GM10266 (cell line): ENCODE measurements at regions not wholly inside any gene's neighbourhood (a gene's known extent, or its start where the extent isn't known, plus 50 kb on each side); places are given as distances from the start of the nearest gene placed in this dataset.

Experiments
- DNase-seq: peaks from one replicate; pipeline ENCODE4 v3.0.0; 2012; ENCODE audit errors: extremely low spot score
- TF ChIP-seq, protein P1 (sequence below): IDR thresholded peaks from 2 replicates; pipeline ENCODE4 v1.5.1; 2012; ENCODE audit warnings: mild to moderate bottlenecking, low read depth; ENCODE audit not compliant: control insufficient read depth, insufficient read depth; ENCODE audit errors: missing control alignments

DNA sequence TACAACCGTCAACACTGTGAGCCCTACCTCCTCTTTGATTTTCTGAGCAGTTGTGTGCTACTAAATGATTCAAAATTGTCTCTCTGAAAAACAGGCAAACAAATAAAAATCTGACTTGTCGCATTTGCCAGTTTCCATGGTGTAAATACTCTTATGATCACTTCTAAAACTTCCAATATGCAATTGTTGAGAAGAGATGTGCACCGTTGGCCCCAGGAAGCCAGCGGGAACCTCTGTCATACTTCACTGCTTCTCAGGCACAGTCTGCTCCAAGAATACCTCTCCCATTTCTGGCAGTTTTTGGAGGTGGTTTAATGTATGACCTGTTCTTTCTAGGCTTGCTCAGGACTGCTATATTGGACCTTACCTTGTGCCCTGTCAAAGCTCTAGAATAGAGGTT, 196.0 kb upstream of the NCAM2 start:
- DNase-seq: no peak
- TF ChIP-seq, protein P1, sequence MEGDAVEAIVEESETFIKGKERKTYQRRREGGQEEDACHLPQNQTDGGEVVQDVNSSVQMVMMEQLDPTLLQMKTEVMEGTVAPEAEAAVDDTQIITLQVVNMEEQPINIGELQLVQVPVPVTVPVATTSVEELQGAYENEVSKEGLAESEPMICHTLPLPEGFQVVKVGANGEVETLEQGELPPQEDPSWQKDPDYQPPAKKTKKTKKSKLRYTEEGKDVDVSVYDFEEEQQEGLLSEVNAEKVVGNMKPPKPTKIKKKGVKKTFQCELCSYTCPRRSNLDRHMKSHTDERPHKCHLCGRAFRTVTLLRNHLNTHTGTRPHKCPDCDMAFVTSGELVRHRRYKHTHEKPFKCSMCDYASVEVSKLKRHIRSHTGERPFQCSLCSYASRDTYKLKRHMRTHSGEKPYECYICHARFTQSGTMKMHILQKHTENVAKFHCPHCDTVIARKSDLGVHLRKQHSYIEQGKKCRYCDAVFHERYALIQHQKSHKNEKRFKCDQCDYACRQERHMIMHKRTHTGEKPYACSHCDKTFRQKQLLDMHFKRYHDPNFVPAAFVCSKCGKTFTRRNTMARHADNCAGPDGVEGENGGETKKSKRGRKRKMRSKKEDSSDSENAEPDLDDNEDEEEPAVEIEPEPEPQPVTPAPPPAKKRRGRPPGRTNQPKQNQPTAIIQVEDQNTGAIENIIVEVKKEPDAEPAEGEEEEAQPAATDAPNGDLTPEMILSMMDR: no peak

DNA sequence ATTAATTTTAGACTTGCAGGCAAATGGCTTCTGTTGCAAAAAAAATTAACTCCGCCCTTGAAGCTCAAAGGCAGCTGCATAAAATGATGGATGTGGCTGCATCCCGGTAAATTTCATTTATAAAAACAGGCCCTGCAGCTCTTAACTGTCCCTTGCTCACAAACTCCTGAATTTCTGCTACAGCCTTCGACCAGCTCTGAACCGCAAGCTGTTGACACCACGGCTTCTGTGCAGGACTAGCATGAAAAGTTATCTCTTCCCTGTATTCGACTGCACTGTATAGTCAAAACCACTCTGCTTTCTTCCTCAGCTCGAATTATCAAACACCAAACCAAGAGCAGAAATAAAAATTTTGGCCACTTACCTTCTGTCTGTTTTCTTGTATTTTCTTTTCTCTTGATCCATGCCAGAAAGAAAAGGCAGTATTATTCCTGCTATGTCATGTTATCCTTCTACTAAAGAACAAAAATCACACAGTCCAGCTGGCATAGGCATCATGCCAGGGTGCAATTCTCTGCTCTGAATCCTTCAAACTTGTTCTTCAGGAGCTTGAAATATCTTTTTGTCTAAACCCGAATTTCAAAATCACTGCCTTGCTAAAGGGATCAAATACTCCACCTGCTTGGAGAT, 195.5 kb upstream of the NCAM2 start:
- TF ChIP-seq, protein P1: no peak
- DNase-seq: no peak

DNA sequence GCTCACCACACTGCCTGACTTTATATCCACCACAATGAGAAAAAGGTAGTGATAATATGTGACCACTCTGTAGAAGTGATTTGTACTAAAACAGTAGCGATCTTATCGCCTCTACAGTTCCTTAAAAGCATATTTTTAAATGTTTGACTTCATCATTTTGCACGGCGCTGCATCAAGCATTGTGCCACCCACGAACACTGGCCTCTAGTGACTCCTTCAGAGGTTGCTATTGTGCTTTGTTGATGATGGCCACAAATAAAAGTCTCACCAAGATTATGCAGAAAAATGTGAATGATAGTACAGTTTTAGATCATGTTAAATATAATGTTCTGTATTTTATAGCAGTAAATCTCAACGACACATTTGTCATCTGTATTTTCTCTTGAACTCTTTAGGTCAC, 186.5 kb upstream of the NCAM2 start:
- TF ChIP-seq, protein P1: no peak
- no peak for DNase-seq

- TF ChIP-seq, protein P1: no peak
- DNase-seq: no peak
Measured at GRCh38 chr21:20814090-20814489, 184.1 kb upstream of the NCAM2 start.

DNA sequence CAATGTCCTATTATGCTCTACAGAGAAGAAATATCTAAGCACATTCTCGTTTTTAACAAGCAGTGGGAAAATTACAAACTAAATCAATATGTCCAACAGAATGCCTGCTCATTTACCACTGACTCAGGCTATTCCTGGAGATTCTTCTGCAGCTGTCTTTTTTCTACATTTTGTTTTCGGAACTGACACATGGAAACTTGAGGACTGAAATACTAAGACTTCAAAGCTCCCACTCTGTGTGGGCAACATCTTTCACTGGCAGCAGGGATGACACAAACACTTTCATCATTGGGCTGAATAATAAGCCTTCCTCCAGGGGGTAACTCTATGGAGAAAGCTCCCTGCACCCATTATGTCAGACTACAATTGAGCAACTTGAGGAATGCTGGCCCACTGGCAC, 175.5 kb upstream of the NCAM2 start:
- TF ChIP-seq, protein P1: no peak
- DNase-seq: no peak

- DNase-seq: no peak
- TF ChIP-seq, protein P1: no peak
Measured at GRCh38 chr21:20852866-20853265, 145.3 kb upstream of the NCAM2 start.

- TF ChIP-seq, protein P1: no peak
- no peak for DNase-seq
Measured at GRCh38 chr21:20856926-20857325, 141.3 kb upstream of the NCAM2 start.
